Endothelial cell of umbilical vein (primary cell): ENCODE measurements at regions not wholly inside any gene's neighbourhood (a gene's known extent, or its start where the extent isn't known, plus 50 kb on each side); places are given as distances from the start of the nearest gene placed in this dataset.
"Not testable (repeated sequence)": the region's sequence is repeated elsewhere in the genome, so short reads cannot be mapped to it uniquely, and the experiment has no call there.

Source experiments
- CTCF ChIP-seq, 2 donors: IDR thresholded peaks; 1 replicate in 1 of 2; 2 replicates in 1 of 2; pipeline ENCODE4 v1.5.1; 2011; ENCODE audit warnings: low read length in 2 of 2, mild to moderate bottlenecking in 2 of 2, moderate library complexity in 2 of 2, control low read depth in 1 of 2, inconsistent platforms in 1 of 2, low read depth in 1 of 2; ENCODE audit not compliant: insufficient read depth in 1 of 2; ENCODE audit errors: extremely low read depth in 1 of 2
- EZH2 ChIP-seq: IDR thresholded peaks from 2 replicates; pipeline ENCODE4 v1.6.1; 2012; ENCODE audit warnings: borderline replicate concordance, low read depth, mild to moderate bottlenecking, moderate library complexity, low read length, inconsistent platforms; ENCODE audit not compliant: severe bottlenecking
- JUN ChIP-seq: IDR thresholded peaks from 2 replicates; pipeline ENCODE4 v1.6.1; 2011; ENCODE audit warnings: borderline replicate concordance, low read depth; ENCODE audit not compliant: insufficient read length, insufficient read depth
- MAX ChIP-seq: IDR thresholded peaks from 2 replicates; pipeline ENCODE4 v1.6.1; 2011; ENCODE audit not compliant: insufficient read depth, insufficient read length
- MYC ChIP-seq: IDR thresholded peaks from one replicate; pipeline ENCODE4 v1.6.1; 2011; ENCODE audit warnings: mild to moderate bottlenecking, low read depth, low read length
- POLR2A ChIP-seq: IDR thresholded peaks from 2 replicates; pipeline ENCODE4 v1.6.1; 2012; ENCODE audit warnings: low read depth, mild to moderate bottlenecking, control low read depth, low read length
- POLR2AphosphoS5 ChIP-seq: IDR thresholded peaks from 2 replicates; pipeline ENCODE4 v1.6.1; 2012; ENCODE audit warnings: low read depth, mild to moderate bottlenecking, control low read depth, low read length, moderate library complexity; ENCODE audit not compliant: insufficient read depth

DNA sequence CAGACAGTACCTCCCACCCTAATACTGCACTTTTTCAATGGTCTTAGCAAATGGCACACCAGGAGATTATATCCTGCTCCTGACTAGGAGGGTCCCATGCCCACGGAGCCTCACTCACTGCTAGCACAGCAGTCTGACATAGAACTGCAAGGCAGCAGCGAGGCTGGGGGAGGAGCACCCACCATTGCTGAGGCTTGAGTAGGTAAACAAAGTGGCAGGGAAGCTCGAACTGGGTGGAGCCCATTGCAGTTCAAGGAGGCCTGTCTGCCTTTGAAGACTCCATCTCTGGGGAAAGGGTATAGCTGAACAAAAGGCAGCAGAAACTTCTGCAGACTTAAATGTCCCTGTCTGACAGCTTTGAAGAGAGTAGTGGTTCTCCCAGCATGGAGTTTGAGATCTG, 544.5 kb upstream of the HTR1E start:
- not testable (repeated sequence) for TF ChIP-seq CTCF (IDR thresholded peaks at IDR 0.05; ENCODE audit: extremely low read depth in 1 of 2, insufficient read depth in 1 of 2, low read depth in 1 of 2, low read length in 2 of 2); POLR2A; MAX; EZH2; MYC; POLR2AphosphoS5; JUN
